ENCODE measurements at regions not wholly inside any gene's neighbourhood (a gene's known extent, or its start where the extent isn't known, plus 50 kb on each side); places are given as distances from the start of the nearest gene placed in this dataset.

- H3K4me3 ChIP-seq, result peak overlapping the region; percentile 37
- H3K27me3 ChIP-seq (replicated peaks; ENCODE audit: insufficient read depth), result no peaks in the 10 kb centered on the region
- H3K27ac ChIP-seq, result no peak overlapping the region
- no peak for TF ChIP-seq CTCF (IDR thresholded peaks at IDR 0.05)
- H3K9me3 ChIP-seq, result no peaks in the 10 kb centered on the region
- DNase-seq (ENCODE audit: low spot score) (no peak), ATAC-seq (ENCODE audit: insufficient number of reproducible peaks, low FRiP score, low read depth) (no peak)
- H3K36me3 ChIP-seq, result no peaks in the 10 kb centered on the region
- H3K4me1 ChIP-seq (ENCODE audit: control insufficient read depth in 1 of 2, low read depth in 2 of 2), result peaks cover 0 to 8% of the 10 kb centered on the region in 2 donors
Measured at GRCh38 chr15:56806148-56806536, 72.8 kb upstream of the ZNF280D start.

GRCh38 chr15:56805466-56806147, 72.3 kb upstream of the ZNF280D start:
- Histone ChIP-seq H3K27me3 (replicated peaks; ENCODE audit: insufficient read depth) (no peaks in the 10 kb centered on the region), H3K9me3 (no peaks in the 10 kb centered on the region), H3K36me3 (no peaks in the 10 kb centered on the region), H3K4me3 (peak overlapping the region; percentile 37), H3K4me1 (ENCODE audit: control insufficient read depth in 1 of 2, low read depth in 2 of 2) (peaks cover 0 to 8% of the 10 kb centered on the region in 2 donors), H3K27ac (no peak overlapping the region)
- DNase-seq (ENCODE audit: low spot score), result no peak
- ATAC-seq (ENCODE audit: insufficient number of reproducible peaks, low FRiP score, low read depth), result peak; percentile 91
- TF ChIP-seq CTCF (IDR thresholded peaks at IDR 0.05), result no peak

- ATAC-seq (ENCODE audit: insufficient number of reproducible peaks, low FRiP score, low read depth) (no peak), DNase-seq (ENCODE audit: low spot score) (no peak)
- peaks cover 0 to 8% of the 10 kb centered on the region in 2 donors for H3K4me1 ChIP-seq (ENCODE audit: control insufficient read depth in 1 of 2, low read depth in 2 of 2)
- H3K36me3 ChIP-seq, result no peaks in the 10 kb centered on the region
- no peak for TF ChIP-seq CTCF (IDR thresholded peaks at IDR 0.05)
- no peak overlapping the region for H3K27ac ChIP-seq
- no peak overlapping the region for H3K4me3 ChIP-seq
- H3K9me3 ChIP-seq, result no peaks in the 10 kb centered on the region
- H3K27me3 ChIP-seq (replicated peaks; ENCODE audit: insufficient read depth), result no peaks in the 10 kb centered on the region
Measured at GRCh38 chr15:56804938-56805337, 71.6 kb upstream of the ZNF280D start.

GRCh38 chr15:56804279-56804678, 71.0 kb upstream of the ZNF280D start:
- ATAC-seq (ENCODE audit: insufficient number of reproducible peaks, low FRiP score, low read depth), result no peak
- H3K27ac ChIP-seq, result no peak overlapping the region

GRCh38 chr15:56802161-56802560, 68.9 kb upstream of the ZNF280D start:
- H3K4me1 ChIP-seq (ENCODE audit: control insufficient read depth in 1 of 2, low read depth in 2 of 2), result peaks cover 0 to 8% of the 10 kb centered on the region in 2 donors
- no peak for TF ChIP-seq CTCF (IDR thresholded peaks at IDR 0.05)
- no peak for ATAC-seq (ENCODE audit: insufficient number of reproducible peaks, low FRiP score, low read depth)
- DNase-seq (ENCODE audit: low spot score), result no peak
- no peaks in the 10 kb centered on the region for H3K36me3 ChIP-seq
- H3K27me3 ChIP-seq (replicated peaks; ENCODE audit: insufficient read depth), result no peaks in the 10 kb centered on the region
- no peak overlapping the region for H3K27ac ChIP-seq
- H3K4me3 ChIP-seq, result no peak overlapping the region
- H3K9me3 ChIP-seq, result no peaks in the 10 kb centered on the region

More at GRCh38 chr15:56804279-56804678, 71.0 kb upstream of the ZNF280D start:
- TF ChIP-seq CTCF (IDR thresholded peaks at IDR 0.05), result no peak
- DNase-seq (ENCODE audit: low spot score), result no peak
- Histone ChIP-seq H3K4me1 (ENCODE audit: control insufficient read depth in 1 of 2, low read depth in 2 of 2) (peaks cover 0 to 8% of the 10 kb centered on the region in 2 donors), H3K9me3 (no peaks in the 10 kb centered on the region), H3K27me3 (replicated peaks; ENCODE audit: insufficient read depth) (no peaks in the 10 kb centered on the region), H3K36me3 (no peaks in the 10 kb centered on the region), H3K4me3 (no peak overlapping the region)

Measured in thoracic aorta (tissue), 2 donors.